Coronary artery (tissue), 2 donors: ENCODE measurements at regions not wholly inside any gene's neighbourhood (a gene's known extent, or its start where the extent isn't known, plus 50 kb on each side); places are given as distances from the start of the nearest gene placed in this dataset.

Experiments
- DNase-seq: peaks from one replicate; pipeline ENCODE4 v3.0.0-alpha.2; 2017; ENCODE audit warnings: low spot score
- H3K27ac ChIP-seq, 2 donors: fragments of 200-600 bp; sonication (generic); one replicate each; pipeline ENCODE4 v1.5.1; 2016 to 2019
- H3K4me3 ChIP-seq: fragments of 200-600 bp; sonication (generic); 2 replicates; pipeline ENCODE4 v1.5.1; 2016; ENCODE audit warnings: mild to moderate bottlenecking, moderate library complexity
- CTCF ChIP-seq: fragments of 200-600 bp; sonication (generic); IDR thresholded peaks from one replicate; pipeline ENCODE4 v1.5.1; 2019; ENCODE audit warnings: antibody characterized with exemption

- no peak for TF ChIP-seq CTCF
- no peak for DNase-seq
- H3K4me3 ChIP-seq = no peak overlapping the region
- H3K27ac ChIP-seq = no peak overlapping the region
These were observed 175.1 kb upstream of the CCDC196 start for GRCh38 chr14:66311058-66311457.

GRCh38 chr14:66311990-66312389 lies 174.2 kb upstream of the CCDC196 start:
- no peak for TF ChIP-seq CTCF
- DNase-seq = no peak

GRCh38 chr14:66312451-66312850 lies 173.7 kb upstream of the CCDC196 start:
- Histone ChIP-seq H3K27ac (no peak overlapping the region), H3K4me3 (no peak overlapping the region)
- no peak for TF ChIP-seq CTCF
- DNase-seq = no peak

More at GRCh38 chr14:66311990-66312389, 174.2 kb upstream of the CCDC196 start:
- H3K4me3 ChIP-seq = no peak overlapping the region
- no peak overlapping the region for H3K27ac ChIP-seq

GRCh38 chr14:66315098-66315497 lies 171.1 kb upstream of the CCDC196 start:
- TF ChIP-seq CTCF = no peak
- no peak overlapping the region for H3K27ac ChIP-seq
- H3K4me3 ChIP-seq = no peak overlapping the region
- no peak for DNase-seq

- H3K27ac ChIP-seq = no peak overlapping the region
- TF ChIP-seq CTCF = no peak
- H3K4me3 ChIP-seq = no peak overlapping the region
- DNase-seq = no peak
These were observed 170.6 kb upstream of the CCDC196 start for GRCh38 chr14:66315548-66315947.

GRCh38 chr14:66322564-66322963 lies 163.6 kb upstream of the CCDC196 start:
- Histone ChIP-seq H3K4me3 (no peak overlapping the region), H3K27ac (no peak overlapping the region)
- TF ChIP-seq CTCF = no peak
- no peak for DNase-seq

- no peak overlapping the region for H3K27ac ChIP-seq
- no peak overlapping the region for H3K4me3 ChIP-seq
- DNase-seq = no peak
- no peak for TF ChIP-seq CTCF
These were observed 155.9 kb upstream of the CCDC196 start for GRCh38 chr14:66330228-66330627.
